OCI-LY7 (cell line): ENCODE measurements at regions not wholly inside any gene's neighbourhood (a gene's known extent, or its start where the extent isn't known, plus 50 kb on each side); places are given as distances from the start of the nearest gene placed in this dataset.

Experiments used
- BruUV-seq: library from RNA; stranded (reverse); fragments of 400-500 nt; replicated peaks from 2 replicates; lab custom pipeline; 2021; lab: Mats Ljungman, UMichigan
- CTCF ChIA-PET: fragments of 300-600 bp; sonication (Branson Sonifier 250); formaldehyde crosslinking; loops from one replicate; lab custom pipeline; 2022; ENCODE audit warnings: antibody characterized with exemption; ENCODE audit not compliant: unreplicated experiment; lab: Charles Lee
- POLR2A ChIA-PET: fragments of 300-600 bp; sonication (Branson Sonifier 250); formaldehyde crosslinking; loops from one replicate; lab custom pipeline; 2022; ENCODE audit warnings: antibody characterized with exemption; lab: Charles Lee
- DNase-seq: peaks from one replicate; pipeline ENCODE4 v3.0.0-alpha.2; 2015; ENCODE audit warnings: low spot score
- H2AFZ ChIP-seq: fragments of 200-600 bp; sonication (generic), shearing (Covaris generic); 2 replicates; pipeline ENCODE4 v1.6.1; 2014; ENCODE audit warnings: mild to moderate bottlenecking, antibody characterized with exemption, low read length, moderate library complexity
- H3K27ac ChIP-seq: fragments of 200-600 bp; sonication (generic); 2 replicates; pipeline ENCODE4 v1.5.1; 2014; ENCODE audit warnings: mixed run types, low read depth, mild to moderate bottlenecking, moderate library complexity, low read length, inconsistent platforms; ENCODE audit not compliant: poor library complexity, severe bottlenecking
- H3K36me3 ChIP-seq: fragments of 200-600 bp; sonication (generic); 2 replicates; pipeline ENCODE4 v1.6.1; 2014; ENCODE audit warnings: mild to moderate bottlenecking, antibody characterized with exemption, low read length, moderate library complexity, mixed read lengths; ENCODE audit not compliant: insufficient read depth
- H3K4me1 ChIP-seq: fragments of 200-600 bp; sonication (generic); 2 replicates; pipeline ENCODE4 v1.5.1; 2014; ENCODE audit warnings: mild to moderate bottlenecking, low read length; ENCODE audit not compliant: insufficient read depth, poor library complexity, severe bottlenecking
- H3K4me2 ChIP-seq: fragments of 200-600 bp; sonication (generic); 2 replicates; pipeline ENCODE4 v1.6.1; 2014; ENCODE audit warnings: mild to moderate bottlenecking, low read length
- H3K4me3 ChIP-seq: fragments of 200-600 bp; sonication (generic); 2 replicates; pipeline ENCODE4 v1.5.1; 2014; ENCODE audit warnings: mild to moderate bottlenecking, low read depth, low read length; ENCODE audit not compliant: poor library complexity, severe bottlenecking
- H3K79me2 ChIP-seq: fragments of 200-600 bp; sonication (generic); 2 replicates; pipeline ENCODE4 v1.6.1; 2016; ENCODE audit warnings: low read depth, mild to moderate bottlenecking, low read length, moderate library complexity, mixed read lengths; ENCODE audit not compliant: insufficient read depth
- H3K9me2 ChIP-seq: fragments of 200-600 bp; sonication (generic); 2 replicates; pipeline ENCODE4 v1.6.1; 2016; ENCODE audit warnings: mild to moderate bottlenecking, low read length, mixed read lengths; ENCODE audit not compliant: insufficient read depth
- H3K9me3 ChIP-seq: fragments of 200-600 bp; sonication (generic); 2 replicates; pipeline ENCODE4 v1.6.1; 2014; ENCODE audit warnings: mild to moderate bottlenecking, mixed run types, low read length, mixed read lengths
- H4K20me1 ChIP-seq: fragments of 200-600 bp; sonication (generic); 2 replicates; pipeline ENCODE4 v1.6.1; 2014; ENCODE audit warnings: mild to moderate bottlenecking, antibody characterized with exemption, low read length, moderate library complexity, mixed read lengths; ENCODE audit not compliant: insufficient read depth
- EZH2phosphoT487 ChIP-seq: fragments of 200-600 bp; sonication (generic); IDR thresholded peaks from 2 replicates; pipeline ENCODE4 v1.6.1; 2018; ENCODE audit warnings: low read depth, borderline replicate concordance, mild to moderate bottlenecking, mixed run types, antibody characterized with exemption, low read length, moderate library complexity, mixed read lengths
- intact Hi-C: fragments of 100-400 bp; cut with micrococcal nuclease; formaldehyde crosslinking; loops from one replicate; pipeline ENCODE4 v1.10.0; 2022; ENCODE audit not compliant: unreplicated experiment
- TF ChIP-seq, protein P1 (sequence below): fragments of 200-600 bp; sonication (generic); conservative IDR thresholded peaks from 2 replicates; pipeline ENCODE4 v1.5.1; 2014; ENCODE audit warnings: mild to moderate bottlenecking, antibody characterized with exemption, low read length, moderate library complexity, mixed read lengths

DNA sequence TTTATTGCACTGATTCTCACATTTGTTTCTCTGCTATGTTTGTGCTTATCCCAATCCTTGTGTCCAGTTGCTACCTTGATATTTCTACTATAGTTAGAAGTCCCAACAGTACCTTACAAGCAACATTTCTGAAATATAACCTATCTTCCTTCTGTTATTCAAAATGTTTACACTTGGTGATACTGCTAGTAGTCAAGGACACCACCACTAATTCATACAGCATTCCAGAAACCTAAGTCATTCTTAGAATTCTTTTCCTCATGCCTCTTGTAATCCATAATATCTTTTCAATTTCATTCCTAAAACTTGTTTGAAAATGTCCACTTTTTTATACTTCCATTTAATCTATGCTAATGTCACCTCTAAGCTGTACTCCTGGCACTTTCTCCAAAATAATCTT is 2132.1 kb downstream of the NCAM2 start:
- no peak for DNase-seq
- H3K4me1 ChIP-seq = no peaks in the 10 kb centered on the region
- H4K20me1 ChIP-seq = no peaks in the 10 kb centered on the region
- intact Hi-C loops = no loop called here
- POLR2A ChIA-PET = no interaction called here
- H3K36me3 ChIP-seq = no peaks in the 10 kb centered on the region
- no peak overlapping the region for H3K4me3 ChIP-seq
- CTCF ChIA-PET = no interaction called here
- no peaks in the 10 kb centered on the region for H3K79me2 ChIP-seq
- H3K9me2 ChIP-seq = no peaks in the 10 kb centered on the region
- H2AFZ ChIP-seq = no peak overlapping the region
- no TSS peak for BruUV-seq
- H3K27ac ChIP-seq = no peak overlapping the region
- H3K9me3 ChIP-seq = peaks cover 24% of the 10 kb centered on the region; the same call in 1 of the 2 replicates
- TF ChIP-seq, protein P1, sequence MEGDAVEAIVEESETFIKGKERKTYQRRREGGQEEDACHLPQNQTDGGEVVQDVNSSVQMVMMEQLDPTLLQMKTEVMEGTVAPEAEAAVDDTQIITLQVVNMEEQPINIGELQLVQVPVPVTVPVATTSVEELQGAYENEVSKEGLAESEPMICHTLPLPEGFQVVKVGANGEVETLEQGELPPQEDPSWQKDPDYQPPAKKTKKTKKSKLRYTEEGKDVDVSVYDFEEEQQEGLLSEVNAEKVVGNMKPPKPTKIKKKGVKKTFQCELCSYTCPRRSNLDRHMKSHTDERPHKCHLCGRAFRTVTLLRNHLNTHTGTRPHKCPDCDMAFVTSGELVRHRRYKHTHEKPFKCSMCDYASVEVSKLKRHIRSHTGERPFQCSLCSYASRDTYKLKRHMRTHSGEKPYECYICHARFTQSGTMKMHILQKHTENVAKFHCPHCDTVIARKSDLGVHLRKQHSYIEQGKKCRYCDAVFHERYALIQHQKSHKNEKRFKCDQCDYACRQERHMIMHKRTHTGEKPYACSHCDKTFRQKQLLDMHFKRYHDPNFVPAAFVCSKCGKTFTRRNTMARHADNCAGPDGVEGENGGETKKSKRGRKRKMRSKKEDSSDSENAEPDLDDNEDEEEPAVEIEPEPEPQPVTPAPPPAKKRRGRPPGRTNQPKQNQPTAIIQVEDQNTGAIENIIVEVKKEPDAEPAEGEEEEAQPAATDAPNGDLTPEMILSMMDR = no peak
- TF ChIP-seq EZH2phosphoT487 = no peak
- no peak overlapping the region for H3K4me2 ChIP-seq

DNA sequence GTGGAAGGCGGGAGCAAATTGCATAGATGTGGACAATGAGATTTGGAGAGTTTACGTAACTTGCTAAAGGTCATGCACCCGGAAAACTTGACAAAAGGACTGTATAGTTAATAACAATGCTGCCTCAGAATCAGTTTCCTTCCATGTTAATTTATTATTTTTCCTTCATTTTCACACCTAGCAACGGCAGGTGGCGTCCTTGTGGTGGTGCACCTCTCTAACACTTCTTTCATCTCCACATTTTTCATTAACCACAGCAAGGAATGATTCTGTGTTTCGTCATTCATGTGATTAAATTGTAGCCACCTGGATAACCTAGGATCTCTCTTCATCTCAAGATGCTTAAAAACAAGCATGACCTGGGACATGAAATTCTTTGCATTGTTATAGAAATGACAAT is 2133.0 kb downstream of the NCAM2 start:
- H3K4me2 ChIP-seq = no peak overlapping the region
- BruUV-seq = no TSS peak
- ChIA-PET CTCF (no interaction called here), POLR2A (no interaction called here)
- no peak overlapping the region for H3K4me3 ChIP-seq
- H3K9me2 ChIP-seq = no peaks in the 10 kb centered on the region
- TF ChIP-seq, protein P1 = peak; percentile 34; the same call in 1 of the 2 replicates
- no peak for TF ChIP-seq EZH2phosphoT487
- no peaks in the 10 kb centered on the region for H3K79me2 ChIP-seq
- no peak overlapping the region for H3K27ac ChIP-seq
- H3K36me3 ChIP-seq = no peaks in the 10 kb centered on the region
- intact Hi-C loops = no loop called here
- no peaks in the 10 kb centered on the region for H4K20me1 ChIP-seq
- no peak for DNase-seq
- H3K9me3 ChIP-seq = peaks cover 23% of the 10 kb centered on the region; the same call in 1 of the 2 replicates
- no peak overlapping the region for H2AFZ ChIP-seq
- no peaks in the 10 kb centered on the region for H3K4me1 ChIP-seq

DNA sequence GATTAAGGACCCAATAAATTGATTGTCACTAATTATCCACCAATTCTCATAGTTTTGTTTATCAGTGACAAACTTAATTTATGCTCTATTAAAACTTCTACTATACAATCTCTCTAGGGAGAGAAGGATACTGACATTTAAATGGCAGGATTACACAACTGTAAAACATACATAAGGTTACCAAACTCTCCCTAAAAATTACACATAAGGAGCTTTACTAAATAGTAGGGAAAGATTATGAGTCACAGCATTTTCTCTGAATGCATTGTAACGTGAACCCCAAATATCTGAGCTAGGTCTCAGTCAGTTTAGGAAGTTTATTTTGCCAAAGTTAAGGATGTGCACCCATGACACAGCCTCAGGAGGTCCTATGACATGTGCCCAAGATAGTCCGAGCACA is 2140.6 kb downstream of the NCAM2 start:
- Histone ChIP-seq H3K36me3 (no peaks in the 10 kb centered on the region), H3K27ac (no peak overlapping the region), H3K79me2 (no peaks in the 10 kb centered on the region), H2AFZ (no peak overlapping the region), H3K4me2 (no peak overlapping the region), H3K4me1 (no peaks in the 10 kb centered on the region), H3K9me2 (no peaks in the 10 kb centered on the region), H3K9me3 (peaks cover 24% of the 10 kb centered on the region; the same call in 1 of the 2 replicates), H3K4me3 (no peak overlapping the region), H4K20me1 (no peaks in the 10 kb centered on the region)
- BruUV-seq = no TSS peak
- DNase-seq = no peak
- POLR2A ChIA-PET = no interaction called here
- CTCF ChIA-PET = no interaction called here
- intact Hi-C loops = no loop called here
- TF ChIP-seq EZH2phosphoT487 = no peak
